Right lobe of liver (tissue), 4 donors: ENCODE measurements at regions not wholly inside any gene's neighbourhood (a gene's known extent, or its start where the extent isn't known, plus 50 kb on each side); places are given as distances from the start of the nearest gene placed in this dataset.

ENCODE experiments used
- CTCF ChIP-seq, 4 donors: fragments of 200-600 bp in 3 of 4; fragments of 450-650 bp in 1 of 4; IDR thresholded peaks; one replicate each; pipeline versions ENCODE4 v1.5.1 to v1.8.0; 2016 to 2022; ENCODE audit warnings: antibody characterized with exemption in 4 of 4, mild to moderate bottlenecking in 2 of 4
- POLR2A ChIP-seq: fragments of 450-650 bp; IDR thresholded peaks from one replicate; pipeline ENCODE4 v1.6.1; 2017; ENCODE audit warnings: antibody characterized with exemption, mild to moderate bottlenecking
- donor health status: DM: no; HTN: no; CAD: no.
- donor health status: DM: no; HTN: no; CAD: no.
- donor health status: DM: no; HTN: yes; CAD: no.

DNA sequence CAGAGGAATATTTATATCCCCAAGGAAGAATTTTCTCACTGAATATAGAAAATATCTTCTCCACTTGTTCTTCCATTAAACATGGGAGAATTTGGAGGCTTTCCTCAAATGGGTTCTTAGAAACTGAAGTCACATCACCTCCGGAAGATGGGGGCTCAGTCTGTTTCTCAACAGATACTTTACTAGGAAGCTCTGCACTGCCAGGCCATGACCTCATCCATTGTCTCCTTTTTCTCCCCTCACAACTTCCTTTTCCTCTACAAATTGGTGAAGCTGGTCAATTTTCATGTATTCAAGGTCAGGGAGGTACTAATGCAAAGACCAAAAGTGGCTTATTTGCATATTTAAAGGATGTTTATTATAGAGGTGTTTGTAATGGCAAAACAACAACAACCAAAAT, 173.1 kb downstream of the RNF152 start:
- TF ChIP-seq POLR2A = no peak
- no peak for TF ChIP-seq CTCF (IDR thresholded peaks at IDR 0.05)
